HCT116 (cell line): ENCODE measurements at regions not wholly inside any gene's neighbourhood (a gene's known extent, or its start where the extent isn't known, plus 50 kb on each side); places are given as distances from the start of the nearest gene placed in this dataset.

Experiments used
- ATAC-seq: fragments of 200-7000 bp; cut with Tn5 transposase; 2 replicates; pipeline ENCODE4 v1.9.1; 2020; ENCODE audit warnings: mild to moderate bottlenecking, moderate library complexity
- BruUV-seq: library from RNA; stranded (reverse); fragments of 400-500 nt; replicated peaks from 2 replicates; lab custom pipeline; 2021; lab: Mats Ljungman, UMichigan
- CTCF ChIA-PET: fragments of 300-600 bp; sonication (Branson Sonifier 250); formaldehyde crosslinking; loops from one replicate; lab custom pipeline; 2021; ENCODE audit warnings: antibody characterized with exemption; lab: Charles Lee
- POLR2A ChIA-PET: fragments of 300-600, 350-600 bp; sonication (Branson Sonifier 250); formaldehyde crosslinking; loops from one replicate; lab custom pipeline; 2021; ENCODE audit warnings: antibody characterized with exemption; lab: Charles Lee
- RAD21 ChIA-PET, 2 experiments: fragments of 300-600 bp; sonication (Branson Sonifier 250); formaldehyde crosslinking; loops; one replicate each; lab custom pipeline; 2023; ENCODE audit warnings: low total read pairs in 2 of 2; ENCODE audit not compliant: uncharacterized antibody in 2 of 2, unreplicated experiment in 2 of 2, low non-redundant PET in 1 of 2; lab: Charles Lee
- DNase-seq: peaks from one replicate; pipeline ENCODE4 v3.0.0-alpha.2; 2010; ENCODE audit warnings: low read depth, low spot score
- H2AFZ ChIP-seq: fragments of 200-600 bp; shearing (Covaris generic), sonication (generic); 2 replicates; pipeline ENCODE4 v1.6.1; 2017; ENCODE audit warnings: low read depth, mixed run types, mixed read lengths, antibody characterized with exemption, low read length; ENCODE audit not compliant: poor library complexity, severe bottlenecking
- H3K27ac ChIP-seq: 2 replicates; pipeline ENCODE4 v1.5.1; 2012; ENCODE audit warnings: low read depth, low read length
- H3K27me3 ChIP-seq: fragments of 200-600 bp; sonication (generic); 2 replicates; pipeline ENCODE4 v1.6.1; 2016; ENCODE audit warnings: mixed run types, low read length, mixed read lengths; ENCODE audit not compliant: insufficient read depth
- H3K36me3 ChIP-seq, 2 experiments: fragments of 200-500 bp in 1 of 2; fragments of 200-600 bp in 1 of 2; sonication (Bioruptor generic) in 1 of 2; sonication (generic) in 1 of 2; 2 replicates each; pipeline versions ENCODE4 v1.5.1 to v1.6.1; 2014 to 2016; ENCODE audit warnings: low read length in 2 of 2, inconsistent platforms in 1 of 2, mixed read lengths in 1 of 2, mixed run types in 1 of 2; ENCODE audit not compliant: insufficient read depth in 2 of 2, control insufficient read depth in 1 of 2
- H3K4me1 ChIP-seq, 2 experiments: fragments of 200-600 bp in 1 of 2; sonication (generic) in 1 of 2; 2 replicates each; pipeline versions ENCODE4 v1.5.1 to v1.6.1; 2012 to 2017; ENCODE audit warnings: low read length in 2 of 2, inconsistent platforms in 1 of 2, mild to moderate bottlenecking in 1 of 2, mixed read lengths in 1 of 2, mixed run types in 1 of 2, moderate library complexity in 1 of 2; ENCODE audit not compliant: insufficient read depth in 2 of 2, control insufficient read depth in 1 of 2
- H3K4me2 ChIP-seq: fragments of 200-600 bp; sonication (generic); 2 replicates; pipeline ENCODE4 v1.6.1; 2017; ENCODE audit warnings: mixed run types, low read length, mixed read lengths
- H3K4me3 ChIP-seq, 2 experiments: fragments of 200-600 bp in 1 of 2; sonication (generic) in 1 of 2; replicated peaks in 1 of 2; 2 replicates each; pipeline ENCODE4 v1.5.1; 2011 to 2016; ENCODE audit warnings: low read length in 2 of 2, control low read depth in 1 of 2, low read depth in 1 of 2, mild to moderate bottlenecking in 1 of 2, mixed read lengths in 1 of 2, mixed run types in 1 of 2
- H3K79me2 ChIP-seq: fragments of 200-600 bp; sonication (generic); 2 replicates; pipeline ENCODE4 v1.6.1; 2017; ENCODE audit warnings: mild to moderate bottlenecking, mixed run types, low read length, moderate library complexity, mixed read lengths; ENCODE audit not compliant: insufficient read depth
- H3K9ac ChIP-seq: fragments of 200-600 bp; sonication (generic); 2 replicates; pipeline ENCODE4 v1.6.1; 2016; ENCODE audit warnings: low read length, mixed read lengths
- H3K9me2 ChIP-seq: fragments of 200-600 bp; sonication (generic), shearing (Covaris generic); 2 replicates; pipeline ENCODE4 v1.6.1; 2017; ENCODE audit warnings: mixed run types, mild to moderate bottlenecking, moderate library complexity; ENCODE audit not compliant: insufficient read depth
- H3K9me3 ChIP-seq, 2 experiments: fragments of 200-500 bp in 1 of 2; fragments of 200-600 bp in 1 of 2; sonication (Bioruptor generic) in 1 of 2; sonication (generic) in 1 of 2; 2 replicates each; pipeline ENCODE4 v1.6.1; 2014 to 2017; ENCODE audit warnings: low read length in 2 of 2, mixed read lengths in 2 of 2, inconsistent platforms in 1 of 2, low read depth in 1 of 2, mild to moderate bottlenecking in 1 of 2, mixed run types in 1 of 2, moderate library complexity in 1 of 2; ENCODE audit not compliant: control insufficient read depth in 1 of 2, insufficient read depth in 1 of 2
- H4K20me1 ChIP-seq: fragments of 200-600 bp; sonication (generic), shearing (Covaris generic); 2 replicates; pipeline ENCODE4 v1.6.1; 2017; ENCODE audit warnings: mixed run types, mild to moderate bottlenecking, moderate library complexity; ENCODE audit not compliant: insufficient read depth
- CEBPB ChIP-seq: IDR thresholded peaks from 2 replicates; pipeline ENCODE4 v1.6.1; 2012; ENCODE audit warnings: low read depth
- EGR1 ChIP-seq: IDR thresholded peaks from 2 replicates; pipeline ENCODE4 v1.6.1; 2012; ENCODE audit warnings: low read depth
- EZH2phosphoT487 ChIP-seq: fragments of 200-600 bp; IDR thresholded peaks from 2 replicates; pipeline ENCODE4 v1.6.1; 2018; ENCODE audit warnings: antibody characterized with exemption, borderline replicate concordance
- FOSL1 ChIP-seq: IDR thresholded peaks from 2 replicates; pipeline ENCODE4 v1.6.1; 2012; ENCODE audit warnings: low read depth
- POLR2A ChIP-seq: IDR thresholded peaks from 2 replicates; pipeline ENCODE4 v1.7.0; 2011; ENCODE audit warnings: borderline replicate concordance; ENCODE audit not compliant: insufficient read depth, insufficient read length; ENCODE audit errors: extremely low read depth
- SIN3A ChIP-seq: IDR thresholded peaks from 2 replicates; pipeline ENCODE4 v1.6.1; 2012; ENCODE audit warnings: low read depth
- SP1 ChIP-seq: IDR thresholded peaks from 2 replicates; pipeline ENCODE4 v1.6.1; 2012; ENCODE audit warnings: low read depth
- SRF ChIP-seq: IDR thresholded peaks from 2 replicates; pipeline ENCODE4 v1.6.1; 2012; ENCODE audit warnings: low read depth
- ZBTB33 ChIP-seq: IDR thresholded peaks from 2 replicates; pipeline ENCODE4 v1.6.1; 2011; ENCODE audit warnings: mild to moderate bottlenecking, low read length, moderate library complexity; ENCODE audit not compliant: insufficient replicate concordance; ENCODE audit errors: extremely low read depth
- intact Hi-C: fragments of 100-400 bp; cut with micrococcal nuclease; formaldehyde crosslinking; loops from 2 replicates; pipeline ENCODE4 v1.10.0; 2022
- TF ChIP-seq, protein P1 (sequence below), 3 experiments: fragments of 200-600 bp in 1 of 3; sonication (generic) in 1 of 3; IDR thresholded peaks in 2 of 3; conservative IDR thresholded peaks in 1 of 3; 2 replicates each; pipeline ENCODE4 v1.5.1; 2012 to 2017; ENCODE audit warnings: low read depth in 2 of 3, low read length in 2 of 3, antibody characterized with exemption in 1 of 3, borderline replicate concordance in 1 of 3, control low read depth in 1 of 3, mild to moderate bottlenecking in 1 of 3, mixed read lengths in 1 of 3, mixed run types in 1 of 3, moderate library complexity in 1 of 3; ENCODE audit not compliant: insufficient read depth in 1 of 3
- TF ChIP-seq, protein P2 (sequence below): IDR thresholded peaks from 2 replicates; pipeline ENCODE4 v1.6.1; 2012; ENCODE audit warnings: low read depth
- TF ChIP-seq, protein P3 (sequence below): IDR thresholded peaks from 2 replicates; pipeline ENCODE4 v1.6.1; 2012

DNA sequence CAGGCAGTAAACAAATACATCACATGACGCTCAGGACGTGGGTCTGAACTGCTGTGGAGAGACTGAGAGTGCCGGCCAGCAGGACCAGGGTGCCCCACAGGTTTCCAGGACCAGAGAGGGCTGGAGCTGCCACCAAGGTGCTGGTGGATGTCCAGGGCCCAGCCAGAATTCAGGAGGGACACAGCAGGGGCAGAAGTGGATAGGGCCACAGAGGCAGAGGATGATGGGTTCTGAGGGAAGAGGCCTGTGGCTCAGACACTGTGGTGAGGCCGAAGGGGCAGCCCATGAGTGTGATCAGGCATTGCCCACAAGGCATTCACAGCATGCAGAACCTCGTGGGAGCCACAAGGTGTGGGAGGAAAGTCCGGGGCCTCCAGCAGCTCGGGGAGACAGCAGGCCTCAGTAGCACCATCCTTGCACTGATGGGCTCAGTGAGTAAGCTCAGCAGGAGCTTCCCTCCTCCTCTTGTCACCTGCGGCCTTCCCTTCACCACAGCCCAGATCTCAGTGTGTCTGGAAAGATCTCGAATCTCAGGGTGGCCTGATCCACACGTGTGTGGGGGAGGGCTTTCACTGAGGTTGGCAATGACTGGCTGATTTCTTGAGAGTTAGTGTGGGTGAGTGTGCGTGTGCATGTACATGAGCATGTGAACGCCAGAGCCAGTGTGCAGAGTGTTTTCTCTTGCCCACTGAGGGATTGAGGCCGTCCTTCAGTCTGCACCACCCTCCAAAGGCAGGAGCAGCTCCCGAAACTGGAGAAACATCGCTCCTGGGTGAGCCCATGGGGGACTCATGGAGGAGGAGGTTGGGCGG is 181.8 kb upstream of the RAB6C start:
- Histone ChIP-seq H3K9ac (no peak overlapping the region), H4K20me1 (no peaks in the 10 kb centered on the region), H3K9me2 (no peaks in the 10 kb centered on the region), H2AFZ (no peak overlapping the region), H3K9me3 (no peaks in the 10 kb centered on the region), H3K4me3 (no peak overlapping the region), H3K79me2 (no peaks in the 10 kb centered on the region), H3K36me3 (no peaks in the 10 kb centered on the region), H3K27ac (no peak overlapping the region), H3K4me2 (no peak overlapping the region), H3K27me3 (peaks cover 22% of the 10 kb centered on the region), H3K4me1 (no peaks in the 10 kb centered on the region)
- ChIA-PET POLR2A (no interaction called here), CTCF (no interaction called here), RAD21 (no interaction called here)
- ATAC-seq (no peak), DNase-seq (no peak)
- BruUV-seq: no TSS peak
- intact Hi-C loops: no loop called here
- TF ChIP-seq CEBPB: no peak

GRCh38 chr2:129798301-129798581 is 181.2 kb upstream of the RAB6C start:
- Histone ChIP-seq H3K27me3 (peaks cover 28% of the 10 kb centered on the region), H3K4me3 (no peak overlapping the region), H3K9me2 (no peaks in the 10 kb centered on the region), H3K9me3 (no peaks in the 10 kb centered on the region), H3K27ac (no peak overlapping the region), H3K4me2 (no peak overlapping the region), H2AFZ (no peak overlapping the region), H3K36me3 (no peaks in the 10 kb centered on the region), H3K9ac (no peak overlapping the region), H3K4me1 (no peaks in the 10 kb centered on the region), H3K79me2 (no peaks in the 10 kb centered on the region), H4K20me1 (no peaks in the 10 kb centered on the region)
- ChIA-PET RAD21 (no interaction called here), CTCF (no interaction called here), POLR2A (no interaction called here)
- no TSS peak for BruUV-seq
- intact Hi-C loops: no loop called here
- no peak for DNase-seq
- no peak for ATAC-seq
- TF ChIP-seq SP1 (no peak), ZBTB33 (no peak), FOSL1 (no peak), SRF (no peak), SIN3A (no peak), CEBPB (no peak), EZH2phosphoT487 (no peak), POLR2A (no peak), EGR1 (no peak)
- TF ChIP-seq, protein P1, sequence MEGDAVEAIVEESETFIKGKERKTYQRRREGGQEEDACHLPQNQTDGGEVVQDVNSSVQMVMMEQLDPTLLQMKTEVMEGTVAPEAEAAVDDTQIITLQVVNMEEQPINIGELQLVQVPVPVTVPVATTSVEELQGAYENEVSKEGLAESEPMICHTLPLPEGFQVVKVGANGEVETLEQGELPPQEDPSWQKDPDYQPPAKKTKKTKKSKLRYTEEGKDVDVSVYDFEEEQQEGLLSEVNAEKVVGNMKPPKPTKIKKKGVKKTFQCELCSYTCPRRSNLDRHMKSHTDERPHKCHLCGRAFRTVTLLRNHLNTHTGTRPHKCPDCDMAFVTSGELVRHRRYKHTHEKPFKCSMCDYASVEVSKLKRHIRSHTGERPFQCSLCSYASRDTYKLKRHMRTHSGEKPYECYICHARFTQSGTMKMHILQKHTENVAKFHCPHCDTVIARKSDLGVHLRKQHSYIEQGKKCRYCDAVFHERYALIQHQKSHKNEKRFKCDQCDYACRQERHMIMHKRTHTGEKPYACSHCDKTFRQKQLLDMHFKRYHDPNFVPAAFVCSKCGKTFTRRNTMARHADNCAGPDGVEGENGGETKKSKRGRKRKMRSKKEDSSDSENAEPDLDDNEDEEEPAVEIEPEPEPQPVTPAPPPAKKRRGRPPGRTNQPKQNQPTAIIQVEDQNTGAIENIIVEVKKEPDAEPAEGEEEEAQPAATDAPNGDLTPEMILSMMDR (IDR thresholded peaks at IDR 0.05 in 2 of 3, conservative IDR thresholded peaks at IDR 0.05 in 1 of 3; ENCODE audit: borderline replicate concordance in 1 of 3, insufficient read depth in 1 of 3, low read depth in 2 of 3, low read length in 2 of 3): no peak
- TF ChIP-seq, protein P2, sequence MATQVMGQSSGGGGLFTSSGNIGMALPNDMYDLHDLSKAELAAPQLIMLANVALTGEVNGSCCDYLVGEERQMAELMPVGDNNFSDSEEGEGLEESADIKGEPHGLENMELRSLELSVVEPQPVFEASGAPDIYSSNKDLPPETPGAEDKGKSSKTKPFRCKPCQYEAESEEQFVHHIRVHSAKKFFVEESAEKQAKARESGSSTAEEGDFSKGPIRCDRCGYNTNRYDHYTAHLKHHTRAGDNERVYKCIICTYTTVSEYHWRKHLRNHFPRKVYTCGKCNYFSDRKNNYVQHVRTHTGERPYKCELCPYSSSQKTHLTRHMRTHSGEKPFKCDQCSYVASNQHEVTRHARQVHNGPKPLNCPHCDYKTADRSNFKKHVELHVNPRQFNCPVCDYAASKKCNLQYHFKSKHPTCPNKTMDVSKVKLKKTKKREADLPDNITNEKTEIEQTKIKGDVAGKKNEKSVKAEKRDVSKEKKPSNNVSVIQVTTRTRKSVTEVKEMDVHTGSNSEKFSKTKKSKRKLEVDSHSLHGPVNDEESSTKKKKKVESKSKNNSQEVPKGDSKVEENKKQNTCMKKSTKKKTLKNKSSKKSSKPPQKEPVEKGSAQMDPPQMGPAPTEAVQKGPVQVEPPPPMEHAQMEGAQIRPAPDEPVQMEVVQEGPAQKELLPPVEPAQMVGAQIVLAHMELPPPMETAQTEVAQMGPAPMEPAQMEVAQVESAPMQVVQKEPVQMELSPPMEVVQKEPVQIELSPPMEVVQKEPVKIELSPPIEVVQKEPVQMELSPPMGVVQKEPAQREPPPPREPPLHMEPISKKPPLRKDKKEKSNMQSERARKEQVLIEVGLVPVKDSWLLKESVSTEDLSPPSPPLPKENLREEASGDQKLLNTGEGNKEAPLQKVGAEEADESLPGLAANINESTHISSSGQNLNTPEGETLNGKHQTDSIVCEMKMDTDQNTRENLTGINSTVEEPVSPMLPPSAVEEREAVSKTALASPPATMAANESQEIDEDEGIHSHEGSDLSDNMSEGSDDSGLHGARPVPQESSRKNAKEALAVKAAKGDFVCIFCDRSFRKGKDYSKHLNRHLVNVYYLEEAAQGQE: no peak
- TF ChIP-seq, protein P3, sequence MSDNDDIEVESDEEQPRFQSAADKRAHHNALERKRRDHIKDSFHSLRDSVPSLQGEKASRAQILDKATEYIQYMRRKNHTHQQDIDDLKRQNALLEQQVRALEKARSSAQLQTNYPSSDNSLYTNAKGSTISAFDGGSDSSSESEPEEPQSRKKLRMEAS: no peak
